ENCODE measurements at regions not wholly inside any gene's neighbourhood (a gene's known extent, or its start where the extent isn't known, plus 50 kb on each side); places are given as distances from the start of the nearest gene placed in this dataset.
A peak's percentile ranks its signal among the peaks of the same experiment; 100 is the strongest.

DNA sequence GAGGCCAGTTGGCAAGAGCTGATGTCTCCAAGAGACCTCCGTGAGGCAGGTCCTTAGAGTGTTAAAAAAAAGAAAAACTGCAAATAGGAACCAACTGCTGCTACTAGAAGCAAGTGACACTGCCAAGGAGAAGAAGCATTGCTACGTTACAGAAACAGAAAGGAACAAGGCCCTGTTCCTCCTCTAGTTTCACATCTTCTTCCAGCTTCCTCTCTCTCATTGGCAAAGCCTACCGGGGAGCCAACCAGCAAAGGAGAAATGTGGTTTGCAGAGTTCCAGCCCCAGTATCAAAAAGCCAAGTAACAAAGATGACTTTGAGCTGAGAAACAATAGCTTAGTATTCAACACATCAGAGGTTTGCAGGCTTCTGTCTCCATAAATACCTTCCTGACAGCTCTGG, 145.9 kb downstream of the PRELID2 start:
- H3K27ac ChIP-seq = no peak overlapping the region
- ChIA-PET CTCF (interaction anchor here (0.7 kb wide), 1 partner anchor 68 kb away, joined by 4 read pairs; no protein-coding TSS in a partner anchor), POLR2A (ENCODE audit: low non-redundant PET) (no interaction called here)
- TF ChIP-seq, protein P1, sequence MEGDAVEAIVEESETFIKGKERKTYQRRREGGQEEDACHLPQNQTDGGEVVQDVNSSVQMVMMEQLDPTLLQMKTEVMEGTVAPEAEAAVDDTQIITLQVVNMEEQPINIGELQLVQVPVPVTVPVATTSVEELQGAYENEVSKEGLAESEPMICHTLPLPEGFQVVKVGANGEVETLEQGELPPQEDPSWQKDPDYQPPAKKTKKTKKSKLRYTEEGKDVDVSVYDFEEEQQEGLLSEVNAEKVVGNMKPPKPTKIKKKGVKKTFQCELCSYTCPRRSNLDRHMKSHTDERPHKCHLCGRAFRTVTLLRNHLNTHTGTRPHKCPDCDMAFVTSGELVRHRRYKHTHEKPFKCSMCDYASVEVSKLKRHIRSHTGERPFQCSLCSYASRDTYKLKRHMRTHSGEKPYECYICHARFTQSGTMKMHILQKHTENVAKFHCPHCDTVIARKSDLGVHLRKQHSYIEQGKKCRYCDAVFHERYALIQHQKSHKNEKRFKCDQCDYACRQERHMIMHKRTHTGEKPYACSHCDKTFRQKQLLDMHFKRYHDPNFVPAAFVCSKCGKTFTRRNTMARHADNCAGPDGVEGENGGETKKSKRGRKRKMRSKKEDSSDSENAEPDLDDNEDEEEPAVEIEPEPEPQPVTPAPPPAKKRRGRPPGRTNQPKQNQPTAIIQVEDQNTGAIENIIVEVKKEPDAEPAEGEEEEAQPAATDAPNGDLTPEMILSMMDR (conservative IDR thresholded peaks at IDR 0.05; ENCODE audit: low read depth) = no peak
- no peak for DNase-seq (ENCODE audit: low spot score)

DNA sequence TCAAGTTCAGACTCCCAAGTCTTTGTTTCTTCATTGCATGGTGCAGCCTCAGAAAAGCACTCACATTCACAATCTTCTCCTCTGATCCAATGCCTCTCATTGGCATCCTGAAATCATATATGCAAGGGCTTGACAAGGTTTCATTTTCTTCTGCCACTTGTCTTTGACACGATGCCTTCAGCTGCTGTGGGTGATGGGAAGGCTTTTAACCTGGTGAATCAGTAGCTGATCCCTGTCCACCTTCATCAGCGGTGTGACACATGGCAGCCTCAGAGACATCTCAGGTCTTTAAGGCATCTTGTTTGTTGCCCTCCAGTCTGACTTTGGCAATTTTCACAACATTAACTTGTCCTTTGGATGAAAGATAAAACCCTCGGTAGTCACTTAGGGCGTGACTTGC, 147.2 kb downstream of the PRELID2 start:
- ChIA-PET CTCF (no interaction called here), POLR2A (ENCODE audit: low non-redundant PET) (no interaction called here)
- TF ChIP-seq, protein P1 (conservative IDR thresholded peaks at IDR 0.05; ENCODE audit: low read depth) = no peak
- H3K27ac ChIP-seq = no peak overlapping the region
- no peak for DNase-seq (ENCODE audit: low spot score)

DNA sequence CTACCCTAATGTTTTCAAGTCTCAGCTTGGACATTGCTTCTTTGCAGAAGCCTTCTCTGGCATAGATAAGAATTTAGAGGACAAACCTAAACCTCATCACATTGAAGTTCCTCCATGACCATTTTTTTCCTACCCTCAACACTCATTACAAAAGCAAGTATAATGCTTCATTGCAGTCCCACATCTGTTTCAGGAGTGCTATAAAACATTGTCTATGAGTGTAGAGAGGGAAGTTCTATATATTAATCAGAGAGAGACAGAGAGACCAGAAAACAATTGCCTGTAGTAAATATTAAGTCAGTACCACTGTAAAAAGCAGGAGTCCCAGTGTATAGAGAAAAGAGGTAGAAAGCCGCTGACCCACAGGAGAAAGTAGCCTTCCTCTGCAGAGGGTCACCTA, 149.7 kb downstream of the PRELID2 start:
- TF ChIP-seq, protein P1 (conservative IDR thresholded peaks at IDR 0.05; ENCODE audit: low read depth) = no peak
- DNase-seq (ENCODE audit: low spot score) = no peak
- H3K27ac ChIP-seq = no peak overlapping the region
- ChIA-PET CTCF (no interaction called here), POLR2A (ENCODE audit: low non-redundant PET) (no interaction called here)

DNA sequence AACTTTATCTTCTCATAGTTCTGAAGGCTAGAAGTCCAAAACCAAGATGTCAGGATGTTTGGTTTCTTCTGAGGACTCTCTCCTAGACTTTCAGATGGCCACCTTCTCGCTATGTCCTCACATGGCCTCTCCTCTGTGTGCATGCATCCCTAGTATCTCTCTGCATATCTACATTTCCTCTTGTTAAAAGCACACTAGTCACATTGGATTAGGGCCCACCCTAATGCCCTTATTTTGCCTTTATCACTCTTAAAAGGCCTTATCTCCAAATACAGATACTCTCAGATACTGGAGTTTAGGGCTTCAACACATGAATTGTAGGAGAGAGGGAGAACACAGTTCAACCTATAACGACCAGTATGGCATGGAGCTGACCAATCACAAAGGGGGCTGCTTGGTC, 151.7 kb downstream of the PRELID2 start:
- ChIA-PET CTCF (interaction anchor here (0.9 kb wide), 1 partner anchor 142 kb away, joined by 4 read pairs; no protein-coding TSS in a partner anchor), POLR2A (ENCODE audit: low non-redundant PET) (no interaction called here)
- DNase-seq (ENCODE audit: low spot score) = no peak
- H3K27ac ChIP-seq = no peak overlapping the region
- TF ChIP-seq, protein P1 (conservative IDR thresholded peaks at IDR 0.05; ENCODE audit: low read depth) = no peak

DNA sequence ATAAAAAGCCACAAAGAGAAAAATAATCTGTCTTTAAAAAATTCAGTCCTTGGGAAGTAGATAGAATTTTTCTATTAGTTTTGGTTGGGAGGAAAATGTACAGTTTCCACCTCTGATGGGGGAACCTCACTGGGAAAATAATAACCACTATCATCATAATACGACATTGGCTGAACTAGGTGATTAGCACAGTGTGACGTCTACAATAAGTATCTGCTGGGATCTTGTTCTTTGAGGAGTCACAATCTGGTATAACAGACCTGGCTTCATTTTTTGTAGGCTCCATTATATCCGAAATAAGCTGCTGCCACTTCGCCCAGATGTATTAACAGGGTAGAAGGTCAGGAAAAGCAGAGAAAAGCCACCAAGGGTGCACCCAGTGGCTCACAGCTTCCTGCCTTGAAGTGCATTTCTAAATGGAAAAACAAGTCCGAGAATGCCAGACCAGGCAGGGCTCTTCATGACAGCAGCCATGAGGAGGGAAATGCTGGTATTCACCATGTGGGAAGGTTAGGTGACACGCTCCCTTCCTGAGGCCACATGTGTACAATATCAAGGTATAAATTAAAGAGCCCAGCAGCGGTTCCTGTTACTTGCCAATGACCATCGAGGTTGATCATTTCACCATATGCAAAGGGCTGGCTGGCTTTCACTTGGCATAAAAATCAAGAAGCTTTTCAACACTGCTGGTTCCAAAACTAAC, 152.8 kb downstream of the PRELID2 start:
- ChIA-PET CTCF (interaction anchor here (0.5 to 1.7 kb wide), 11 partner anchors 8 to 746 kb away, joined by 3 to 8 read pairs (median 3); no protein-coding TSS in a partner anchor), POLR2A (ENCODE audit: low non-redundant PET) (no interaction called here)
- TF ChIP-seq, protein P1 (conservative IDR thresholded peaks at IDR 0.05; ENCODE audit: low read depth) = no peak
- DNase-seq (ENCODE audit: low spot score) = no peak
- H3K27ac ChIP-seq = no peak overlapping the region

DNA sequence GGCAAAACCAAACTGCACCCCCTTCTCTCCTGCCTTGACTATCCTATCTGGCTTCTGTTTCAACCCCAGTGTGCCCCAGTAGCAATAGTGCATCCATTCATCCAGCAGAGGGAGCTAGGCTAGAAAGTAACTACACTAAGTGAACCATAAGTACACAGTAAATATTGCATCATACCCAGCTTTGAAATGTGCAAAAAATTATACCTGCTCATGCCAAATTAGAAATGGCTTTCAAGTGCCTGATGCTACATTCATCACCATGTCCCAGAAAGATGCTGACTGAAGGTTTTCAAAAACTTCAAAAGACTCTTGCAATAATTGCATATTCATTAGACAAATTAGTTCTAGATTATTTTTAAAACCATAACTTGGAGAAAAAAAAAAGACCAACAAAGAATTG, 153.5 kb downstream of the PRELID2 start:
- no peak overlapping the region for H3K27ac ChIP-seq
- POLR2A ChIA-PET (ENCODE audit: low non-redundant PET) = no interaction called here
- peak; percentile 80 for DNase-seq (ENCODE audit: low spot score)
- TF ChIP-seq, protein P1 (conservative IDR thresholded peaks at IDR 0.05; ENCODE audit: low read depth) = peak; percentile 88
- CTCF ChIA-PET = interaction anchor here (0.5 to 1.7 kb wide), 13 partner anchors 8 to 747 kb away, joined by 3 to 8 read pairs (median 3); no protein-coding TSS in a partner anchor

All from RWPE1 (cell line).